Inferior parietal cortex (tissue), 1 donor: ENCODE measurements at regions not wholly inside any gene's neighbourhood (a gene's known extent, or its start where the extent isn't known, plus 50 kb on each side); places are given as distances from the start of the nearest gene placed in this dataset.
"Not testable (repeated sequence)": the region's sequence is repeated elsewhere in the genome, so short reads cannot be mapped to it uniquely, and the experiment has no call there.

ENCODE experiments used
- DNase-seq: peaks from one replicate; pipeline ENCODE4 v3.0.0-alpha.2; 2016; ENCODE audit errors: extremely low spot score

GRCh38 chr16:46387720-46388119, 233.5 kb downstream of the SHCBP1 start:
- not testable (repeated sequence) for DNase-seq

GRCh38 chr16:46386805-46387620, 234.2 kb downstream of the SHCBP1 start:
- DNase-seq, result not testable (repeated sequence)

- DNase-seq, result peak; percentile 86
Observed at GRCh38 chr16:46386110-46386771, 234.9 kb downstream of the SHCBP1 start.

GRCh38 chr16:46384285-46385061, 236.7 kb downstream of the SHCBP1 start:
- peak; percentile 52 for DNase-seq

GRCh38 chr16:46383581-46383980, 237.6 kb downstream of the SHCBP1 start:
- not testable (repeated sequence) for DNase-seq

GRCh38 chr16:46382791-46383541, 238.2 kb downstream of the SHCBP1 start:
- DNase-seq, result peak; percentile 5

GRCh38 chr16:46382079-46382478, 239.1 kb downstream of the SHCBP1 start:
- not testable (repeated sequence) for DNase-seq

GRCh38 chr16:46381344-46381743, 239.8 kb downstream of the SHCBP1 start:
- DNase-seq, result not testable (repeated sequence)
